GM11168 (cell line): ENCODE measurements at regions not wholly inside any gene's neighbourhood (a gene's known extent, or its start where the extent isn't known, plus 50 kb on each side); places are given as distances from the start of the nearest gene placed in this dataset.

Experiments
- in situ Hi-C: fragments of 300-500 bp; cut with MboI; formaldehyde crosslinking; loops from one replicate; pipeline ENCODE4 v1.12.0; 2022; ENCODE audit warnings: low sequenced_read_pairs; ENCODE audit not compliant: unreplicated experiment

- in situ Hi-C loops = no loop called here
These were observed 1022.5 kb downstream of the AACS start for GRCh38 chr12:126087692-126088091.

- in situ Hi-C loops = no loop called here
These were observed 1028.7 kb downstream of the AACS start for GRCh38 chr12:126093908-126094307.

- in situ Hi-C loops = no loop called here
These were observed 1030.7 kb downstream of the AACS start for GRCh38 chr12:126095748-126096510.

GRCh38 chr12:126106706-126107105 is 1041.5 kb downstream of the AACS start:
- in situ Hi-C loops = no loop called here

GRCh38 chr12:126107659-126108058 is 1042.4 kb downstream of the AACS start:
- in situ Hi-C loops = no loop called here

- in situ Hi-C loops = no loop called here
These were observed 1043.0 kb downstream of the AACS start for GRCh38 chr12:126108247-126108646.

GRCh38 chr12:126112141-126112540 is 1046.9 kb downstream of the AACS start:
- in situ Hi-C loops = no loop called here

- in situ Hi-C loops = no loop called here
These were observed 1047.6 kb downstream of the AACS start for GRCh38 chr12:126112849-126113248.

- in situ Hi-C loops = no loop called here
These were observed 1049.2 kb downstream of the AACS start for GRCh38 chr12:126114441-126114840.

- in situ Hi-C loops = no loop called here
These were observed 1052.3 kb downstream of the AACS start for GRCh38 chr12:126117502-126117901.

- in situ Hi-C loops = no loop called here
These were observed 1074.1 kb downstream of the AACS start for GRCh38 chr12:126139355-126139754.

GRCh38 chr12:126144603-126145002 is 1079.4 kb downstream of the AACS start:
- in situ Hi-C loops = no loop called here

- in situ Hi-C loops = no loop called here
These were observed 1082.1 kb downstream of the AACS start for GRCh38 chr12:126147321-126147720.

GRCh38 chr12:126156806-126157574 is 1091.8 kb downstream of the AACS start:
- in situ Hi-C loops = no loop called here

GRCh38 chr12:126157575-126157966 is 1092.3 kb downstream of the AACS start:
- in situ Hi-C loops = no loop called here

GRCh38 chr12:126159139-126159538 is 1093.9 kb downstream of the AACS start:
- in situ Hi-C loops = no loop called here

- in situ Hi-C loops = no loop called here
These were observed 1095.7 kb downstream of the AACS start for GRCh38 chr12:126160912-126161311.

- in situ Hi-C loops = no loop called here
These were observed 1098.7 kb downstream of the AACS start for GRCh38 chr12:126163984-126164383.

GRCh38 chr12:126171937-126172559 is 1106.8 kb downstream of the AACS start:
- in situ Hi-C loops = no loop called here

GRCh38 chr12:126182619-126183236 is 1117.5 kb downstream of the AACS start:
- in situ Hi-C loops = no loop called here

- in situ Hi-C loops = no loop called here
These were observed 1119.8 kb downstream of the AACS start for GRCh38 chr12:126185025-126185424.
